ENCODE measurements at regions not wholly inside any gene's neighbourhood (a gene's known extent, or its start where the extent isn't known, plus 50 kb on each side); places are given as distances from the start of the nearest gene placed in this dataset.

DNA sequence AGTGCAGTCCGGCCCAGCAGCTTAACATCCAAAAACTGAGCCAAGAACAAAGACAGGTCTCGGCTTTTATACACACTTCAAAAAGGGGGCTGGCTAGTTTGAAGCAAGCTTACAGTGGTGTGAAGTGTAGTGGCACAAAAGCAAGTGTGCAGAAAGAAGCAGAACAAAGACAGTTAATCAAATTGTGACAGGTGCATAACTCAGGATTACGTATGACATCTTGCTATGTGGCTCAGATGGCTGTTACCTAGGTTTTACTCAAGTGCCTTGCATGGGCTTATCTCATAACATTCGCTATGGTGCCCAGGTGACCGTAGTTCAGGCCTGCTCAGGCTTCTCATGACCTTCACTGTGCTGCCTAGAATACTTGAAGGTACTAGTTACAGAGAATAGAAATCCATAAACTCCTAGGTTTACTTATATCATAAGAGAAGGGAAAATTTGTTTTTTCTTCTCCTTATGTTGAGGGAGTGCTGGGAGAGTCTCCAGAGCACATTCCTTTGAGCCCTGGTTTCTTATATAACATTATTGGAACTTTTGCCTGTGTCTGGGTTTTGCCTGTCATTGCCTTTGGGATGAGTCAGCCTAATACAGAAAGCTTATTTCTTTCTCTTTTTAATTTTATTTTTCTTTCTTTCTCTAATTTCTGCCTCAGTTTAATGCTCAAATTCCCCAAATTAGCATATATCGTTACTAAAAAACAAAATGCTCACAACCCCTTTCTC, 1629.1 kb upstream of the PCDH20 start:
- no peak for TF ChIP-seq CTCF (IDR thresholded peaks at IDR 0.05)
- no peak for TF ChIP-seq POLR2A (IDR thresholded peaks at IDR 0.05)
